Erythroblast (primary cell): ENCODE measurements at regions not wholly inside any gene's neighbourhood (a gene's known extent, or its start where the extent isn't known, plus 50 kb on each side); places are given as distances from the start of the nearest gene placed in this dataset.

Experiments
- GATA1 ChIP-seq: IDR thresholded peaks from 2 replicates; pipeline ENCODE4 v1.6.1; 2011; ENCODE audit warnings: low read depth, mild to moderate bottlenecking, control low read depth, low read length, moderate library complexity
- POLR2A ChIP-seq: IDR thresholded peaks from 2 replicates; pipeline ENCODE4 v1.6.1; 2011; ENCODE audit warnings: mild to moderate bottlenecking, low read length

DNA sequence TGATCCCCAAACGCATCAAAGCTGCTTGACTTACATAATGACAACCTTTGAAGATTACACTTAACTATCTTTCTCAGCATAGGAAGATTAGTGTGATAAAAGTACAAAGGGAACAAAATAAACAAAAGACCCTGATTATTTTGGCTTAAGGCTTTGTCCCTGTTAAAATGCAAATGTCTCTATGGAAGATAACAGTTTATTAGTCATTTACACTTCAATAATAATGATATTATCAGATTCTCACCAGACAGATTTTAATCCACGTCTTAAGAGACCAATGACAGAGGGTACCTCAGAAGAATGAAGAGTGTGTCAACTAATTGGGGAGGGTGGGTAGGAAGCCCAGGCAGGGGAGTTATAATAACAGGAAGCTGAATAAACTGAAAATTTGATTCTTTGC is 510.4 kb upstream of the PTBP2 start:
- no peak for TF ChIP-seq POLR2A
- no peak for TF ChIP-seq GATA1
